GM21529 (cell line): ENCODE measurements at regions not wholly inside any gene's neighbourhood (a gene's known extent, or its start where the extent isn't known, plus 50 kb on each side); places are given as distances from the start of the nearest gene placed in this dataset.

Source experiments
- ATAC-seq: cut with Tn5 transposase; IDR thresholded peaks from one replicate; pipeline ENCODE4 v1.9.1; 2021; ENCODE audit not compliant: unreplicated experiment

DNA sequence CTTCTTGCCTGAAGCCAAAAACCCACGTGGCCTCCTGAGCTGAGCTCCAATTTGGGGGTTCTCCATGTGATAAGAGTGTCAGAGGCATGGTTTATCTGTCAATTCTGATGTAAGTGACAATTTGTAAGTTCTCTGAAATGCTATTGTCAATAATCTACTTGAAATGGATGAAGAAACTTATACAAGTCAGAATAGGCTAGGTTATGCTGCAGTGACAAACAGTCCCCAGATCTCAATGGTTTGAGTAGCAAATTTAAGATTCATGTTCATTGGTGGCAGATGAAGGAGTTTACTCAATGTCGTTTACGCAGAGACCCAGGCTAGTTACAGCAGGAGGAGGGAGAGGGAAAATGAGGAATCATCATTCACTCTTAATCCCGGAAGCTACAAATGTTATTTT lies 352.4 kb downstream of the KIF16B start:
- ATAC-seq, result no peak

DNA sequence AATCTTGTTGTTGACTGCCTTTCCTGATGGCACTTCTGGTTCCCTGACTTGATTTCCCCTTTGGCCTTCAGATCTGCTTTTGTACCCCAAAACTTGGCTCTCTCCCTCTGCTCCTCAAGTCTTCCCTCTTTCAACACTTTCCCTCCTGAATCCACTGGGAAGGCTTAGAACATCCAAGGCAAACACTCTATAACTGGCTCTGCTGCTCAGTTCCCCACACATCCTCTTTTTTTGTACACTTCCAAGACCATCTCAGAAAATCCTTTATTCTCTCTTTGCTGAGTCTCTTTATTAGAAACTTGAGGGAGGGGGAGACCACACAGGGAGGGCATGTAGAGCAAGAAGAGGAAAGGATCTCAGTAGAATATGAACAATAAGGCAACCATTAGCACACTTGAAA lies 354.1 kb downstream of the KIF16B start:
- no peak for ATAC-seq

DNA sequence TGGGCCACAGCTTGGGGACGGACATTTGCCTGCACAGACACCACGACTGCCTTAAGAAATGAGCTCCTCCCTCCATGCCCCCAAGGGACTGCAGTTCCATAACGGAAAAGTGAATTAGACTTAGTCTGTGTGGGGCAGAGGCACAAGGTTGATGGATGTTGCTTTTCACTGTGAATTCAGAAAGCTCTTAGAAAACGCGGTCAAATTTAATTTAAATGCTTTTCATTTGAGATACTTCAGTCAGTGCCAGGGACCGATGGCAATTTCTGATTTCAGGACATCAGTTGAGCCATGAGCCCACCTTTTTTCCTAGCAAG lies 356.4 kb downstream of the KIF16B start:
- no peak for ATAC-seq

DNA sequence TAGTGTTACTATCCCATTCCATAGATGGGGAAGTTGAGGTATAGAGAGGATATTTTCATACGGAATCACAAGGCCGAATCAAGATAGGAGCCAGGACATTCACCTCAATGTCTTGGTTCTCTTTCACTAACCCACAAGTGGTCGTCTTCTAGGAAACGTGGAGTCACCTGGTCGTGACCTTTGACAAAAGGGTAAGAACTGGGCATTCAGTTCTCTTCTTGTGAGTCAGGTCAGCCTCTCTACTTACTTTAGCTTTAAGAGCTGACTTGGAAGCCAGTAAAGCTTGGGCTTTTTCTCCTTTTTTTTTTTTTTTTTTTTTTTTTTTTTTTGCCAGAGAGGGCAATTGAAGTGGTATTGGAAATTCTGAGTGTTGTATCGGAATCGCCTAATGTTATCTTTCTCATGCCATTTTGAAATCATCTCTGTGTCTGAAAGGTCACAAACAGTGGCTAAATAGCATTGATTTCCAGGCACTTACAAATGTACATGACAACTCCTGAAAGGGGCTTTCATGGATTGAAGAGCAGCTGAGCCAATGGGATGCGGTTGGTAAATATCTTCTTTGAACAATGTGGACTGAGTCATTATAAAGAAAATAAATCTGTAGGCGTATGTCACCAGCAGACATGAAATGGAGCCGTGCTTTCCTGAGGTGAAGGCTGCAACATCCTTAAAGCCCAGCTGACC lies 356.9 kb downstream of the KIF16B start:
- ATAC-seq, result no peak

DNA sequence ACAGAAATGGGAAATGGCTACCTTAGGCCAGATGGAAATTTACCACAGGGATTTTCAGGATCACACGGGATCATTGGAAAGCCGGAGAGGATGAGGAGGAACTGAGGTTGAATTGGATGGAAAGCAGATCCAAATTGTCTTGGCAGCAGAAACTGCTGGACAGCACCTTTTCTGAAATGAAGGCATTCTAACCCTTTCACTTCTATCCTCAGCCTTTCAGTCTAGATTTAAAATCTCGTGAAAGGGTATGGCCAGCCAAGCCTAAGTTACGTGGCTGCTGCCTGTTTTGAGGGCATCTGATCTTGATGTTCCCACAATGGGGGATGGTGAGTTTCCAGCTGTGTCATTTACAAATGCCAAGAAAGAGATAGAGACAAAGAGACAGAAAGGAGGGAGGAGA lies 358.2 kb downstream of the KIF16B start:
- no peak for ATAC-seq

DNA sequence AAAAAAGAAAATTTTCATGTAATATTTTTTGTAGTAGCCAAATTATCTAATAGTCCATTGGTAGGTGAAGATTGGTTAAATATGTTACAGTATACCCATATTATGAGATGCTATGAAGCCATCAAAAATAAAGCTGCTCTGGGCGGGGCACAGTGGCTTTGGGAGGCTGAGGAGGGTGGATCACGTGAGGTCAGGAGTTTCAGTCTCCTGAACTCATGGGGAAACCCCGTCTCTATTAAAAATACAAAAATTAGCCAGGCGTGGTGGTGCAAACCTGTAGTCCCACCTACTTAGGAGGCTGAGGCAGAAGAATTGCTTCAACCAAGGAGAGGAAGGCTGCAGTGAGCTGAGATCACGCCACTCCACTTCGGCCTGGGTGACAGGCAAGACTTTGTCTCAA lies 360.5 kb downstream of the KIF16B start:
- peak; percentile 48 for ATAC-seq

DNA sequence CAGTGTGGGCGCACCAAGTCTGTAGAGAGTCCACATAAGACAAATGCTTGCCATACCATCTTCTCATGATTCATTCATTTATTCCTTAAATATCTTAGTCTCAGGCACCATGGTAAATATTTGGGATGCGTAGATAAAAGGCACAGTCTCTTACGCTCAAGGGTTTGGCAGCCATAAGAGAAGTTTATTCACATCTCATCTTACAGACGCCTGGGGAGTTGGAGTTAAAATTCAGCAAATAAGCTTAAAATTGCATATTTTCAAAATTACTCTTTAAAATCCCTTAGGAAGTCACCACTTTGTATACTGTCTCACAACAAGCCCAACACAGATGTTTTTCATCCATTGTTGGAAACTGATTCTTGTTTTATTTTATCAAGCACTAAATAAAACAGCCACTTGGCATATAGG lies 363.3 kb downstream of the KIF16B start:
- no peak for ATAC-seq

DNA sequence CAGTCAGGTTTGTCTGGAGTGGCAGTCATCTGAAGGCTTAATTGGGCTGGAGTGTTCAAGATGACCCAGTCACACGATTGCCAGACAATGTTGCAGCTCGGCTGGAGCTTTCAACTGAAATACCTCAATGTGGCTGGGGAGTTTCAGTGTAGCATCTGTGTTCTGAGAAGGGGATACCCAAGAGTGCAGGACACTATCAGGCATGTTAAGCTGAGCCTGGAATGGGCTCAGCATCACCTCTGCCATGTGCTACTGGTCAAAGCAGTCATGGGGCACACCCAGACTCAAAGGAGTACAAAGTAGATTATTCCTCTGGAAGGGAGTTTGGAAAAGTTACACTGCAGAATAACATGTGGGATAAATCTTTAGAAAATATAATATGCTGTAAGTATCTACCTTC lies 363.9 kb downstream of the KIF16B start:
- no peak for ATAC-seq

DNA sequence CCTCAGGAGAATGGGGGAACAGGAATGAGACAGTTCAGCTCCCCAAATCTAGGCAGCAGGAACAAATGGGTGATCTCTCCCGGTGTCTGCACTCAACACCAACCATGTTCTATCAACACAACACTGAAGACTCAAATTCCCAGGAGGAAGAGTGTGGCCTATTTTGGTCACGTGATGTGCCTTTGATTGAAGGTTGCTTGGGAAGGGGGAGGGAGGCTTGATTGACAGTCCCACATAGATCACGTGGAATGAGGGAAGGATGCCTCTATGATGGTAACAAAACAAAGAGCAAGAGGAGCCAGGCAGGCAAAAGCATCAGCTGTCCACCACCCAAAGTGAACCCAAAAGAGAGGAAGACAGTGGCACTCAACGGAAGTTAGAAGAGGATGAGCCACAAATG lies 364.8 kb downstream of the KIF16B start:
- no peak for ATAC-seq

DNA sequence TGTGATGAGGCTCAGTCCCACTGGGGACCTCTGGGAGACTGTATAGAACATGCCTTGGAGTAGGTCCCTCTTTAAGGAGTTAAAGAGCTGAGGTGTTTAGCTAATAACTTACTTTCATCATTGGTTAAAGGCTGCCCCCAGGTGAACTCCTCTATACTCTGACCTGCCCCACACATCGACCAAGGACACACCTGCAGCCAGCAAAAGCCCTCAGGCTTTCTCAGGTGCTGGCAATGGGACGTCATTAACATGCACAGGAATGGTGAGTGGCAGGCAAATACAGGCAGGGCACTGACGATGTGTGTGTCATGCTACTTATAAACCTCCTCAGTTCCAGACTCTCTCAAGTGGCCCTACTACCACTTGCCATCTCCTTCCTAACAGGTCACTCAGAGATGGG lies 366.4 kb downstream of the KIF16B start:
- ATAC-seq, result no peak

DNA sequence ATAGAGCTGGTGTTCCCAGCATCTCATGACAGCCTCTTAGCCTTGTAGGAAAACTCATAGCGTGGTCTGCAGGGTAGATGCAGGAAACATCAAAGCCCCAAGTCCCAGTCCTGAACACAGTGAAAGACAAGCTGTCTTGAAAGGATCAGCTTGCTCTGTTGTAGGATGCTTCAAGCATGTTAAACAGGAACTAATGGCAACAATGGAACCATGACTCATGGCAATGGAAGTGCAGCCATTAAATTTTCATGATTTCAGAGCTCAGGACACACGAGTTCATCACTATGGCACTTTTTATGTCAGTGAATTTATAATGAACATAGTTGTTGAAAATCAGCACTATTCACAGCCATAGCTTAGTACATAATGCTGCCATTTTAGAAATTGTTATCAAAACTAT lies 367.7 kb downstream of the KIF16B start:
- no peak for ATAC-seq

DNA sequence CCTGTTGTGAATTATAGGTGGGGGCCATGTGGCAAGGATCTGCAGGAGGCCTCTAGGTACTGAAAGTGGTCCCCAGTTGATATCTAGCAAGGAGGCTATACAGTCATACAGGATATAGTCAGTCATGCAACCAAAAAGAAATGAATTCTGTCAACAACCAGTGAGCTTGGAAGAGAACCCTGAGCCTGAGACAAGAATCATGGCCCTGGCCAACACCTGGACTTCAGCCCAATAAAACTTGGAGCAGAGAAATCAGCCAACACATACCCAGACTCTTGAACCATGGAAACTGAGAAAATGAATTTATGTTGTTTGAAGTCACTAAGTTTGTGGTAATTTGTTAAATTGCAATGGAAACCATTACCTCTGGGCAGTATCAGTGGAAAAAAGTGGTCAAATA lies 370.2 kb downstream of the KIF16B start:
- ATAC-seq, result no peak

DNA sequence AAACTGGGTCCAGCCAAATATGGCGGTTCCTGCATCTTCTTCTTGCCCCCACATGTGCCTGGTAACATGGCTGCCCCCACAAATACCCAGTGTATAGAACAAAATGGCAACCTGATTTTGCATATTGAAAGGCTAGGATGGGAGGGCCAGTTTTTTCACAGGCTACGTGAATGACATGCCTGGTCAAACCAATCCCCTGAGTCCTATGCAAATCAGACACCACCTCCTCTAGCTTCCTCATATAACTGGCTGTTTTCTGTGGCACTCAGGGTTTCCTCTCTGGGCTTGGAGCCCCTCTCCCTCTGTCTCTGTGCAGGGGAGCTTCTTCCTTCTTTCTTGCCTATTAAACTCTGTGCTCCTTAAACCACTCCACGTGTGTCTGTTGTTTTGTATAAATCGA lies 372.1 kb downstream of the KIF16B start:
- no peak for ATAC-seq

DNA sequence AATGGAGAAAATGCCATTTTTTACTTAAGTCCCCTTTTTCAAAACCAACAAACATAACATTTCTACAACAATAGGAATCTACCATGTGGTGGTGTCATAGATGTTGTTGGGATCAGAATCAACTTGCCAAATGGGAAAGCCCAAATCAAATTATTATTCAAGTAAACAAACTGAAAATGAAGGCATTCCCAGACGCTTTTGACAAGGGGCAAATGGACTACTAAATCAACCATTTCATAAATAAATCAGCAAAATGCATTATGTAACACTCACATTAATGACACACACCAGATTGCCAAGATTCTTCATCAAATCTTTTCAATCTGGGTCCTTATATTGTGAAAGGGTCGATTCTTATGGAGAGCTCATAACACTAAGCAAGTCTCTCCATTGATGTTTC lies 375.6 kb downstream of the KIF16B start:
- no peak for ATAC-seq

DNA sequence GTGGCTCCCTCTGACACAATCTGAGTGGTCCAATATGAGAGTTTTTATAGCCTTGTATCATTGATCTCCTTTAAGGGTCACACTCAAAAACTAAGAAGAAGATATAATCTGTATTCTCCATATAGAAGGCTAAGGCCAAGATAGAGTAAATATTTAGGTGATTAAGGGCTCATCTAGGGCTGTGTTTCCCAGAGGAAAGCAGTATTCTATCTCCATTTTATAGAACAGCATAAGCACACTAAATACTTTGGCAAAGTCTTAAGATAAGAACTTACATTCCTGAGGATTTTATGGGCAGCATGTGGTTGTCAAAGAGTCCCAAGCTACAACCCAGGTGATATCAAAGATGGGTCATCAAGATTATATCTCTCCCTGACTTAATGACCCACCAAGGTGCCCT lies 377.6 kb downstream of the KIF16B start:
- ATAC-seq, result no peak

DNA sequence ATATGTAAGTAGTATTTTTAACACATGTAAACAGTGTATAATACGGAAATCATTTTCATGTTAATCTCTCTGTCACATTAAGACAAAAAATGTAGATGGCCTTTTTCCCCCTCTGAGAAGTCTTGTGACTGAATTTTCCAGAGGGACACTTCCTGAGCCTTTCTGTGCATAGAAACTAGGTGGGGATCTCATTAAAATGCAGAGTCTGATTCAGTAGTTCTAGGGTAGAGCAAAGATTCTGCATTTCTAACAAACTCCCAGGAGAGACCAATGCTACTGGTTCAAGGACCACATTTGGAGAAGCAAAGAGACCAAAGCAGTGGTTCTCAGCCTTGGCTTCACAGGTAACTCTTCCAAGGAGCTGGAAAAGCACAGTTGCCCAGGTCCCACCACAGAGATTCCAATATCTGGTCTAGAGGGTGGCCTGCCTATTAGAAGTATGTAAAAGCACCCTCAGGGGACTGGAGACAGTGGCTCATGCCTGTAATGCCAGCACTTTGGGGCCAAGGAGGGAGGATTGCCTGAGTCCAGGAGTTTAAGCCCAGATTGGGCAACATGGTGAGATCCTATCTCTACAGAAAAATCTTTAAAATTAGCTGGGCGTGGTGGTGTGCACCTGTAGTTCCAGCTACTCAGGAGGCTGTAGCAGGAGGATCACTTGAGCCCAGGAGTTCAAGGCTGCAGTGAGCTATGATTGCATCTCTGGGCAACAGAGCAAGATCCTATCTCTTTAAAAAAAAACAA lies 378.5 kb downstream of the KIF16B start:
- ATAC-seq, result no peak

DNA sequence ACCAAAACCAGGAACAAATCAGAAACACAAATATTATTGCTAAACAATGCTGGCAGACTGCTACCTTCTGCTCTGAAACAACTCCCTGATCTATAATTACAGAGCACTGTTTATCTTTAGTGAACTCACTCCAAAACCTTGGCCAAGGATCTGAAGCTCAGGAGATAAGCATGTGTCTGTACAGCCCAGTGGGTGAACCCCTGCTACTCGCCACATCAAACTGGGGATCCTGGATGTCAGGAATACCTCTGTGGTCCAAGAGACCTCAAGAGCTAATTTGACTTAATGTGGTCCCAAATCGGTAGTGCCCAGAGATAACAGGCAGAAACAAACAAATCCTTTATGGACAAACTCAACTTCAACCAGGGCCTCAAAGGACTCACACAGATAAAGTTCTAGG lies 381.8 kb downstream of the KIF16B start:
- ATAC-seq, result no peak

DNA sequence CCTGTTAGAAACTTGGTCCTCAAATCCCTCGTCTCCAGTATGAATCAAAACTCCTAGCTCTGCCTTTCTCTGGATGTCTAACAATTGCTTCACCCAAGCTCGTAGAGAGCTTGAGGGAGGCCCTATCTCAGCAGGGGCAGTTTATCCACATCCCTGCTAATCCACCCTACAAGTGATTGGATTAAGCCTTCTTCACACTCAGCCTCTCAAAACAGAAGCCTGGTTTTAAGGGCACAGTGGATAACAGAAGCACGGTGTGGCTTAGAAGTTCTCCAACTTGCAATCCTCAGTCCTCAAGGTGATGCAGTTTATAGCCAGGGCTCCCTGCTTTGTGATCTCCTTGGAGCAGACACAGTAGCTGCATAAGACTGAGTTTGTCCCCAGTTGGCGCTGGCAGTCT lies 383.9 kb downstream of the KIF16B start:
- no peak for ATAC-seq

DNA sequence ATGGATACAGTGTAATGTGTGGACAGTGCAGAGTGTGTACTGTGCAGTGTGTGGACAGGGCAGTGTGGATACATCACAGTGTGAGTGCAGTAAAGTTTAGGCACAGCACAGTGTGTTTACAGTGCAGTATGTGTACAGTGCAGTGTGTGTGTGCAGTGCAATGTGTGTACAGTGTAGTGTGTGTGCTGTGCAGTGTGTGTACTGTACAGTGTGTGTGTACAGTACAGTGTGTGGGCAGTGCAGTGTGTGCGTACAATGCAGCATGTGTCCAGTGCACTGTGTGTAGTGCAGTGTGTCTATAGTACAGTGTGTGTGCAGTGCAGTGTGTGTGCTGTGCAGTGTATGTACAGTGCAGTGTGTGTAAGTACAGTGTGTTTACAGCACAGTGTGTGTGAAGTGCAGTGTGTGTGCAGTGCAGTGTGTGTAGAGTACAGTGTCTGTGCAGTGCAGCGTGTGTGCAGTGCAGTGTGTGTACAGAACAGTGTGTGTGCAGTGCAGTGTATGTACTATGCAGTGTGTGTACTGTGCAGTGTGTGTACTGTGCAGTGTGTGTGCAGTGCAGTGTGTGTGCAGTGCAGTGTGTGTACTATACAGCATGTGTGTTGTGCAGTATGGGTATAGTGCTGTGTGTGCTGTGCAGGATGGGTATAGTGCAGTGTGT lies 385.2 kb downstream of the KIF16B start:
- ATAC-seq, result no peak

DNA sequence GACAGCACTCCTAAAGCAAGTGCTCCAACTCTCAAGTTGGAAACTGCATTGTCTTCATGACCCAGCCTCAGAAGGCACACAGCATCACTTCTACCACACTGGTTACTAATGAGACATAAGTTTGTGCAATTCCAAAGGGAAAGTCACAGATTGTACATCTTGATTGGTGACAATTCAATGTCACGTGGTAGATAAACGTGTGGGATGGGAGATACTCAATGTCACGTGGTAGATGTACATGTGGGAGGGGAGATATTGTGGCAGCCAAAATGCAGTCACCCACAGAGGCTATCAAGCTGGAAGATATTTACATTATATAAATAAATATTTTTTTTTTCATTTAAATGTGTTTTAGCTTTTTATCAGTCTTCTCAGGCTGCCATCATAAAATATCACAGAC lies 393.3 kb downstream of the KIF16B start:
- no peak for ATAC-seq

DNA sequence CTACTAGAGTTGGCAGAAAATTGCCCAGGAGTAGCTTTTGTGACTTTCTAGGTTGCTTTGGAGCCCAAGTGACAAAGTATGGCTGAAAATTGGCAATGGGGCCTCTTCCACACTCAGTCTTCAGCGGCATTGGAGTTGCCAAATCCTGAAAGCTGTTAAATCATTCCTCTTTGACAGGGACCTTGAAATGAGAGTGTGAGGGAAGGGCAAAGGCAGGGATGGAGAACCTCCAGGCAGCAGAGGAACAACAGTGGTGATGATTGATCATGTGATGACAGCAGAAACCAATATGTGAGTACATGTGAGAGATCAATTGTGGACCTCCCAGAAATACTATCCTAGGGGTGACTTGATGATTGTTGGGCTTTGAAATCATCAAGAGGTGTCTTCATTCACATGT lies 393.9 kb downstream of the KIF16B start:
- ATAC-seq, result no peak

DNA sequence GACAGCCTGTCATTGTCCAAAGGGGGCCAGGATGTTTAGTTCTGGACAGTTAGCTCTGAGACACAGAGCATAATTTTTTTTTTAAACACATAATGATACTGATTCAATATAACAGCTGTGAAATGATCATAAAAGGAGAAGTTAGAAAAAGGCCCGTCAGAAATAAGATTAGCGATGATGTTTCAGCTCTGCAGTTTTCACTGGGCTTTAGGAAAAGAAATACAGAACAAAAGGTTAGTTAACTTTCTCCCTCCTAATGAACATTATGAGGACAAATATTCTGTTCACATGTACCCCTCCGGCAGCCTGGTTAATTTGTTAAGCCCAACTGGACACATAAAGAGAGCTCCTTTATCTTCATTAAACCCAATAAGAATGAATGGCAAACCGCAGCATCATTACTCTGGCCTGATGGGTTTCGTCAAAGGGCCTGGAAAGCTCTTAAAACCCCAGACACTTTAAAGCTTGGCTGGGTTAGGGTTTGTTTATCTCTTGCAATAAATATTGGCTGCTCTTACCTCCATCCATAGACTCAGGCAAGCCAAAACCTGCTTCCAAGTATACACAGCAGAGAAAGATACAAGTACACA lies 394.6 kb downstream of the KIF16B start:
- ATAC-seq, result no peak
